GM23338 (cell line): ENCODE measurements at regions not wholly inside any gene's neighbourhood (a gene's known extent, or its start where the extent isn't known, plus 50 kb on each side); places are given as distances from the start of the nearest gene placed in this dataset.

Experiments used
- ATAC-seq: fragments of 200-7000 bp; cut with Tn5 transposase; 3 replicates; pipeline ENCODE4 v1.9.1; 2020
- DNase-seq: peaks from one replicate; pipeline ENCODE4 v3.0.0-alpha.2; 2015; ENCODE audit warnings: low spot score
- H2AFZ ChIP-seq: fragments of 200-600 bp; sonication (generic); 2 replicates; pipeline ENCODE4 v1.8.0; 2016; ENCODE audit warnings: antibody characterized with exemption, mild to moderate bottlenecking, moderate library complexity
- H3F3A ChIP-seq: fragments of 200-600 bp; sonication (generic); replicated peaks from 2 replicates; pipeline ENCODE4 v1.8.0; 2017; ENCODE audit warnings: antibody characterized with exemption, mixed run types, low read depth
- H3K27ac ChIP-seq: fragments of 200-600 bp; sonication (generic); 2 replicates; pipeline ENCODE4 v1.6.1; 2016; ENCODE audit warnings: low read depth
- H3K27me3 ChIP-seq: fragments of 200-600 bp; sonication (generic); 2 replicates; pipeline ENCODE4 v1.8.0; 2016; ENCODE audit warnings: mild to moderate bottlenecking, mixed run types, moderate library complexity; ENCODE audit not compliant: insufficient read depth
- H3K36me3 ChIP-seq: fragments of 200-600 bp; sonication (generic); 2 replicates; pipeline ENCODE4 v1.8.0; 2016; ENCODE audit warnings: mild to moderate bottlenecking; ENCODE audit not compliant: insufficient read depth
- H3K4me1 ChIP-seq: fragments of 200-600 bp; sonication (generic); 2 replicates; pipeline ENCODE4 v1.8.0; 2016; ENCODE audit warnings: mild to moderate bottlenecking, moderate library complexity; ENCODE audit not compliant: insufficient read depth
- H3K4me2 ChIP-seq: fragments of 200-600 bp; sonication (generic); 2 replicates; pipeline ENCODE4 v1.7.1; 2017; ENCODE audit warnings: mixed run types
- H3K4me3 ChIP-seq: fragments of 200-600 bp; sonication (generic); 2 replicates; pipeline ENCODE4 v1.6.1; 2016; ENCODE audit warnings: mixed run types
- H3K79me2 ChIP-seq: fragments of 200-600 bp; sonication (generic); replicated peaks from 2 replicates; pipeline ENCODE4 v1.8.0; 2017; ENCODE audit warnings: mild to moderate bottlenecking; ENCODE audit not compliant: insufficient read depth
- H3K9me2 ChIP-seq: fragments of 200-600 bp; sonication (generic); 2 replicates; pipeline ENCODE4 v1.8.0; 2017; ENCODE audit not compliant: insufficient read depth
- H4K20me1 ChIP-seq: fragments of 200-600 bp; sonication (generic); replicated peaks from 2 replicates; pipeline ENCODE4 v1.8.0; 2017; ENCODE audit warnings: mild to moderate bottlenecking; ENCODE audit not compliant: insufficient read depth
- H3K27ac Mint-ChIP-seq: 2 replicates; pipeline ENCODE4 v1.8.0; 2020; ENCODE audit warnings: inconsistent platforms, mild to moderate bottlenecking, moderate library complexity, mixed read lengths
- H3K27me3 Mint-ChIP-seq: 3 replicates; pipeline ENCODE4 v1.8.0; 2022; ENCODE audit warnings: low read depth, mild to moderate bottlenecking, moderate library complexity, mixed read lengths, inconsistent platforms; ENCODE audit not compliant: insufficient read depth, poor library complexity
- H3K36me3 Mint-ChIP-seq: 3 replicates; pipeline ENCODE4 v1.8.0; 2021; ENCODE audit warnings: low read depth, mild to moderate bottlenecking, inconsistent platforms, moderate library complexity, mixed read lengths
- H3K4me1 Mint-ChIP-seq: 3 replicates; pipeline ENCODE4 v1.8.0; 2020; ENCODE audit warnings: mild to moderate bottlenecking, inconsistent platforms, mixed read lengths
- H3K4me3 Mint-ChIP-seq: 3 replicates; pipeline ENCODE4 v1.8.0; 2021; ENCODE audit warnings: moderate library complexity, mild to moderate bottlenecking, inconsistent platforms, mixed read lengths
- H3K9me3 Mint-ChIP-seq: 3 replicates; pipeline ENCODE4 v1.8.0; 2020; ENCODE audit warnings: moderate library complexity, mild to moderate bottlenecking, inconsistent platforms, mixed read lengths
- CREB1 ChIP-seq: fragments of 250-450 bp; sonication (Bioruptor Pico); IDR thresholded peaks from 2 replicates; pipeline ENCODE4 v1.5.0; 2020; ENCODE audit warnings: low read depth, mild to moderate bottlenecking, moderate library complexity
- CTCF ChIP-seq, 2 experiments: fragments of 200-600 bp in 1 of 2; sonication (generic) in 1 of 2; conservative IDR thresholded peaks; 2 replicates each; pipeline versions ENCODE4 v1.5.1 to v1.6.1; 2016 to 2017; ENCODE audit warnings: antibody characterized with exemption in 2 of 2, low read depth in 2 of 2, mild to moderate bottlenecking in 2 of 2, moderate library complexity in 1 of 2
- EZH2 ChIP-seq: fragments of 200-600 bp; sonication (generic); IDR thresholded peaks from one replicate; pipeline ENCODE4 v1.8.0; 2017; ENCODE audit warnings: antibody characterized with exemption, mild to moderate bottlenecking, low read depth; ENCODE audit not compliant: unreplicated experiment
- EZH2phosphoT487 ChIP-seq: fragments of 200-600 bp; sonication (generic); IDR thresholded peaks from one replicate; pipeline ENCODE4 v1.8.1; 2018; ENCODE audit warnings: antibody characterized with exemption; ENCODE audit not compliant: unreplicated experiment
- JUNB ChIP-seq: IDR thresholded peaks from one replicate; pipeline ENCODE4 v1.6.1; 2016; ENCODE audit warnings: antibody characterized with exemption; ENCODE audit not compliant: unreplicated experiment
- NANOG ChIP-seq: IDR thresholded peaks from 2 replicates; pipeline ENCODE4 v1.6.1; 2016; ENCODE audit warnings: antibody characterized with exemption, borderline replicate concordance
- POLR2AphosphoS5 ChIP-seq: IDR thresholded peaks from 2 replicates; pipeline ENCODE4 v1.6.1; 2016; ENCODE audit warnings: antibody characterized with exemption, low read depth
- REST ChIP-seq: IDR thresholded peaks from one replicate; pipeline ENCODE4 v1.6.1; 2018; ENCODE audit warnings: antibody characterized with exemption; ENCODE audit not compliant: unreplicated experiment
- STAT1 ChIP-seq: IDR thresholded peaks from one replicate; pipeline ENCODE4 v1.6.1; 2016; ENCODE audit warnings: antibody characterized with exemption; ENCODE audit not compliant: unreplicated experiment
- ZNF331 ChIP-seq: fragments of 250-450 bp; sonication (Bioruptor Pico); IDR thresholded peaks from 2 replicates; pipeline ENCODE4 v1.5.0; 2020; ENCODE audit warnings: low read depth, mild to moderate bottlenecking, moderate library complexity
- TF ChIP-seq, protein P1 (sequence below): fragments of 250-450 bp; sonication (Bioruptor Pico); IDR thresholded peaks from 2 replicates; pipeline ENCODE4 v1.5.0; 2020; ENCODE audit warnings: mild to moderate bottlenecking, moderate library complexity
- TF ChIP-seq, protein P2 (sequence below): IDR thresholded peaks from 2 replicates; pipeline ENCODE4 v1.6.1; 2016; ENCODE audit warnings: antibody characterized with exemption

GRCh38 chr11:103805688-103806009 lies 230.8 kb upstream of the DDI1 start (continued):
- TF ChIP-seq, protein P1, sequence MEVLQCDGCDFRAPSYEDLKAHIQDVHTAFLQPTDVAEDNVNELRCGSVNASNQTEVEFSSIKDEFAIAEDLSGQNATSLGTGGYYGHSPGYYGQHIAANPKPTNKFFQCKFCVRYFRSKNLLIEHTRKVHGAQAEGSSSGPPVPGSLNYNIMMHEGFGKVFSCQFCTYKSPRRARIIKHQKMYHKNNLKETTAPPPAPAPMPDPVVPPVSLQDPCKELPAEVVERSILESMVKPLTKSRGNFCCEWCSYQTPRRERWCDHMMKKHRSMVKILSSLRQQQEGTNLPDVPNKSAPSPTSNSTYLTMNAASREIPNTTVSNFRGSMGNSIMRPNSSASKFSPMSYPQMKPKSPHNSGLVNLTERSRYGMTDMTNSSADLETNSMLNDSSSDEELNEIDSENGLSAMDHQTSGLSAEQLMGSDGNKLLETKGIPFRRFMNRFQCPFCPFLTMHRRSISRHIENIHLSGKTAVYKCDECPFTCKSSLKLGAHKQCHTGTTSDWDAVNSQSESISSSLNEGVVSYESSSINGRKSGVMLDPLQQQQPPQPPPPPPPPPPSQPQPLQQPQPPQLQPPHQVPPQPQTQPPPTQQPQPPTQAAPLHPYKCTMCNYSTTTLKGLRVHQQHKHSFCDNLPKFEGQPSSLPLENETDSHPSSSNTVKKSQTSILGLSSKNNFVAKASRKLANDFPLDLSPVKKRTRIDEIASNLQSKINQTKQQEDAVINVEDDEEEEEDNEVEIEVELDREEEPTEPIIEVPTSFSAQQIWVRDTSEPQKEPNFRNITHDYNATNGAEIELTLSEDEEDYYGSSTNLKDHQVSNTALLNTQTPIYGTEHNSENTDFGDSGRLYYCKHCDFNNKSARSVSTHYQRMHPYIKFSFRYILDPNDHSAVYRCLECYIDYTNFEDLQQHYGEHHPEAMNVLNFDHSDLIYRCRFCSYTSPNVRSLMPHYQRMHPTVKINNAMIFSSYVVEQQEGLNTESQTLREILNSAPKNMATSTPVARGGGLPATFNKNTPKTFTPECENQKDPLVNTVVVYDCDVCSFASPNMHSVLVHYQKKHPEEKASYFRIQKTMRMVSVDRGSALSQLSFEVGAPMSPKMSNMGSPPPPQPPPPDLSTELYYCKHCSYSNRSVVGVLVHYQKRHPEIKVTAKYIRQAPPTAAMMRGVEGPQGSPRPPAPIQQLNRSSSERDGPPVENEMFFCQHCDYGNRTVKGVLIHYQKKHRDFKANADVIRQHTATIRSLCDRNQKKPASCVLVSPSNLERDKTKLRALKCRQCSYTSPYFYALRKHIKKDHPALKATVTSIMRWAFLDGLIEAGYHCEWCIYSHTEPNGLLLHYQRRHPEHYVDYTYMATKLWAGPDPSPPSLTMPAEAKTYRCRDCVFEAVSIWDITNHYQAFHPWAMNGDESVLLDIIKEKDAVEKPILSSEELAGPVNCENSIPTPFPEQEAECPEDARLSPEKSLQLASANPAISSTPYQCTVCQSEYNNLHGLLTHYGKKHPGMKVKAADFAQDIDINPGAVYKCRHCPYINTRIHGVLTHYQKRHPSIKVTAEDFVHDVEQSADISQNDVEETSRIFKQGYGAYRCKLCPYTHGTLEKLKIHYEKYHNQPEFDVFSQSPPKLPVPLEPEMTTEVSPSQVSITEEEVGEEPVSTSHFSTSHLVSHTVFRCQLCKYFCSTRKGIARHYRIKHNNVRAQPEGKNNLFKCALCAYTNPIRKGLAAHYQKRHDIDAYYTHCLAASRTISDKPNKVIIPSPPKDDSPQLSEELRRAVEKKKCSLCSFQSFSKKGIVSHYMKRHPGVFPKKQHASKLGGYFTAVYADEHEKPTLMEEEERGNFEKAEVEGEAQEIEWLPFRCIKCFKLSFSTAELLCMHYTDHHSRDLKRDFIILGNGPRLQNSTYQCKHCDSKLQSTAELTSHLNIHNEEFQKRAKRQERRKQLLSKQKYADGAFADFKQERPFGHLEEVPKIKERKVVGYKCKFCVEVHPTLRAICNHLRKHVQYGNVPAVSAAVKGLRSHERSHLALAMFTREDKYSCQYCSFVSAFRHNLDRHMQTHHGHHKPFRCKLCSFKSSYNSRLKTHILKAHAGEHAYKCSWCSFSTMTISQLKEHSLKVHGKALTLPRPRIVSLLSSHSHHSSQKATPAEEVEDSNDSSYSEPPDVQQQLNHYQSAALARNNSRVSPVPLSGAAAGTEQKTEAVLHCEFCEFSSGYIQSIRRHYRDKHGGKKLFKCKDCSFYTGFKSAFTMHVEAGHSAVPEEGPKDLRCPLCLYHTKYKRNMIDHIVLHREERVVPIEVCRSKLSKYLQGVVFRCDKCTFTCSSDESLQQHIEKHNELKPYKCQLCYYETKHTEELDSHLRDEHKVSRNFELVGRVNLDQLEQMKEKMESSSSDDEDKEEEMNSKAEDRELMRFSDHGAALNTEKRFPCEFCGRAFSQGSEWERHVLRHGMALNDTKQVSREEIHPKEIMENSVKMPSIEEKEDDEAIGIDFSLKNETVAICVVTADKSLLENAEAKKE (CRISPR knock-in tag): no peak
- TF ChIP-seq ZNF331: no peak
- no peak for TF ChIP-seq CREB1 (CRISPR knock-in tag)
- no peak for TF ChIP-seq JUNB
- TF ChIP-seq EZH2phosphoT487: no peak
- TF ChIP-seq, protein P2, sequence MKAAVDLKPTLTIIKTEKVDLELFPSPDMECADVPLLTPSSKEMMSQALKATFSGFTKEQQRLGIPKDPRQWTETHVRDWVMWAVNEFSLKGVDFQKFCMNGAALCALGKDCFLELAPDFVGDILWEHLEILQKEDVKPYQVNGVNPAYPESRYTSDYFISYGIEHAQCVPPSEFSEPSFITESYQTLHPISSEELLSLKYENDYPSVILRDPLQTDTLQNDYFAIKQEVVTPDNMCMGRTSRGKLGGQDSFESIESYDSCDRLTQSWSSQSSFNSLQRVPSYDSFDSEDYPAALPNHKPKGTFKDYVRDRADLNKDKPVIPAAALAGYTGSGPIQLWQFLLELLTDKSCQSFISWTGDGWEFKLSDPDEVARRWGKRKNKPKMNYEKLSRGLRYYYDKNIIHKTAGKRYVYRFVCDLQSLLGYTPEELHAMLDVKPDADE: no peak

DNA sequence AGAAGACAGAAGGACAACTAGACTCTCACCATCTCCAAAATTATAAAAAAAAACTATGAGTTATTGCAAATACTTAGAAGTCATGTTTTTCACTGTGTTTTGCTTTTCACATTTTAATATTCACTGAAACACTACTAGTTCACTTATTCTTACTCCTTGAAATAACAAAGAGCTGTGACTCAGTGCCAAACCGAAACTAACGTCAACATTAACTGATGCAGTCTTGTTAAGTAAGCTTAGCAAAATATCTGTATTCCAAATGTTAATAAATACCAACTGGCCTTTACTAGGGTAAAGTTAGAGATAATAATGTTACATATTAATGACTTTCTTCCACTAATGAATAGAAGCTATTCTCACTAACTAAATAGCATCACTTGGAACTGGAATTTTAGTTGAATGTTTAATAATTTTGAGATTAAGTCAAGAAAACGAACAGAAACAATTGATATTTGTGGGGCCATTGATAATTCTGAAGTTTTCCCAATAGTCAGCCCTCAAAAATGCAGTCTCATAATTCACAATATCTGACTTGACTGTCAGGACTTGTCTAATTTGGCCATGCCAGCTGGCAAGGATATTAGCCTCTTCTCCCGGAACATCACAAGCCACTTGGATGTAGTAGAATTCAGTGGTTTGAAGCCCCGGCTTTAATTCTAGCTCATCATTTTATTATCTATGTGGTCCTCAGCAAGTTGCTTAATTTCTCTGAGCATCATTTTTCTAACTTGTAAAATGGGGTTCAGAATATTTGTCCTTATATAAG lies 230.1 kb upstream of the DDI1 start:
- DNase-seq (no peak), ATAC-seq (no peak)
- H4K20me1 ChIP-seq: no peaks in the 10 kb centered on the region
- Mint-ChIP-seq H3K27ac (no peak overlapping the region), H3K36me3 (no peaks in the 10 kb centered on the region), H3K4me1 (0 out of 3 replicates have a peak, but pooled peaks cover under 1% of the 10 kb centered on the region), H3K9me3 (no peaks in the 10 kb centered on the region; the same call in 2 of the 3 replicates), H3K4me3 (no peak overlapping the region), H3K27me3 (peaks cover 3% of the 10 kb centered on the region)
- no peak overlapping the region for H3K4me2 ChIP-seq
- no peak overlapping the region for H3K4me3 ChIP-seq
- no peak overlapping the region for H2AFZ ChIP-seq
- H3K27me3 ChIP-seq: no peaks in the 10 kb centered on the region
- H3K4me1 ChIP-seq: no peaks in the 10 kb centered on the region
- no peaks in the 10 kb centered on the region for H3K9me2 ChIP-seq
- H3K79me2 ChIP-seq: no peaks in the 10 kb centered on the region
- H3K36me3 ChIP-seq: no peaks in the 10 kb centered on the region
- H3F3A ChIP-seq: no peaks in the 10 kb centered on the region
- H3K27ac ChIP-seq: no peak overlapping the region
- no peak for TF ChIP-seq REST
- TF ChIP-seq NANOG: no peak
- TF ChIP-seq STAT1: no peak
- TF ChIP-seq EZH2phosphoT487: no peak
- no peak for TF ChIP-seq EZH2
- TF ChIP-seq POLR2AphosphoS5: no peak
- no peak for TF ChIP-seq CTCF (conservative IDR thresholded peaks at IDR 0.05; ENCODE audit: low read depth in 2 of 2)
- no peak for TF ChIP-seq CREB1 (CRISPR knock-in tag)
